Breast epithelium (tissue), 4 donors: ENCODE measurements at regions not wholly inside any gene's neighbourhood (a gene's known extent, or its start where the extent isn't known, plus 50 kb on each side); places are given as distances from the start of the nearest gene placed in this dataset.

Experiments used
- DNase-seq, 2 donors: peaks; one replicate each; pipeline ENCODE4 v3.0.0-alpha.2; 2019; ENCODE audit warnings: low spot score in 2 of 2
- H3K27ac ChIP-seq, 2 donors: fragments of 200-600 bp; sonication (generic) in 1 of 2; one replicate each; pipeline ENCODE4 v1.5.1; 2016 to 2019; ENCODE audit warnings: mild to moderate bottlenecking in 1 of 2
- H3K27me3 ChIP-seq, 2 donors: fragments of 200-600 bp; sonication (generic) in 1 of 2; one replicate each; pipeline versions ENCODE4 v1.5.1 to v1.6.0; 2017 to 2019; ENCODE audit warnings: control low read depth in 1 of 2, mild to moderate bottlenecking in 1 of 2
- H3K36me3 ChIP-seq: fragments of 200-600 bp; one replicate; pipeline ENCODE4 v1.5.1; 2019
- H3K4me1 ChIP-seq, 2 donors: fragments of 200-600 bp; sonication (generic); one replicate each; pipeline ENCODE4 v1.5.1; 2016 to 2019; ENCODE audit warnings: control low read depth in 1 of 2
- H3K4me3 ChIP-seq, 3 donors: fragments of 200-600 bp; sonication (generic); 1 replicate in 2 of 3; 2 replicates in 1 of 3; pipeline ENCODE4 v1.5.1; 2016 to 2019; ENCODE audit warnings: mild to moderate bottlenecking in 3 of 3, moderate library complexity in 2 of 3
- H3K9me3 ChIP-seq, 2 donors: fragments of 200-600 bp; sonication (generic) in 1 of 2; one replicate each; pipeline ENCODE4 v1.5.1; 2016 to 2019; ENCODE audit warnings: control low read depth in 1 of 2
- POLR2A ChIP-seq: fragments of 450-650 bp; IDR thresholded peaks from one replicate; pipeline ENCODE4 v1.6.1; 2016; ENCODE audit warnings: antibody characterized with exemption, mild to moderate bottlenecking, moderate library complexity
- POLR2AphosphoS5 ChIP-seq, 3 donors: sonication (generic); formaldehyde crosslinking; IDR thresholded peaks; one replicate each; pipeline ENCODE4 v1.6.1; 2017; ENCODE audit warnings: antibody characterized with exemption in 3 of 3
- intact Hi-C: fragments of 100-400 bp; cut with DNase I; formaldehyde crosslinking; loops from one replicate; pipeline ENCODE4 v1.15.1; 2023; ENCODE audit warnings: low total_unique reads
- TF ChIP-seq, protein P1 (sequence below), 3 donors: fragments of 450-650 bp; IDR thresholded peaks; one replicate each; pipeline ENCODE4 v1.5.1; 2016 to 2017; ENCODE audit warnings: antibody characterized with exemption in 3 of 3, mild to moderate bottlenecking in 3 of 3, moderate library complexity in 3 of 3

DNA sequence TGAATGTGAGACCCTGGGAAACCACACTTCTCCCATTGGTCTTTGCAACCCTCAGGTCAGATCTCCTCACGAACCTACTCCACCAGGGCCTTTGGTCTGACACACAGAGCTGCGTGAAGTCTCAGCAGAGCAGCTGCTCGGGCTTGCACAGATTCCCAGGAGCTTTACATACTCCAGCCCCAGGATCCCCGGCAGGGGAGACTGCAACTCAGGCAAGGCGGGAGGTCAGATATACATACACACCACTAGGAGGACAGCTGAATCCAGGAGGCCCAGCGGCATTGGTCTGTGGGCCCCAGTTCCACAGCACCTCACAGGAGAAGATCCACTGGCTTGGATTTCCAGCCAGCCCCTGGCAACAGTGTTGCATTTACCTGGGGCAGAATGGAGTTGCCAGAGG is 239.2 kb downstream of the GPAM start:
- Histone ChIP-seq H3K4me3 (no peak overlapping the region), H3K27ac (no peak overlapping the region), H3K36me3 (no peaks in the 10 kb centered on the region), H3K27me3 (no peaks in the 10 kb centered on the region), H3K9me3 (peaks cover 0 to 4% of the 10 kb centered on the region in 2 donors), H3K4me1 (no peaks in the 10 kb centered on the region)
- intact Hi-C loops, result no loop called here
- no peak for DNase-seq
- no peak for TF ChIP-seq POLR2AphosphoS5 (IDR thresholded peaks at IDR 0.05)
- TF ChIP-seq, protein P1, sequence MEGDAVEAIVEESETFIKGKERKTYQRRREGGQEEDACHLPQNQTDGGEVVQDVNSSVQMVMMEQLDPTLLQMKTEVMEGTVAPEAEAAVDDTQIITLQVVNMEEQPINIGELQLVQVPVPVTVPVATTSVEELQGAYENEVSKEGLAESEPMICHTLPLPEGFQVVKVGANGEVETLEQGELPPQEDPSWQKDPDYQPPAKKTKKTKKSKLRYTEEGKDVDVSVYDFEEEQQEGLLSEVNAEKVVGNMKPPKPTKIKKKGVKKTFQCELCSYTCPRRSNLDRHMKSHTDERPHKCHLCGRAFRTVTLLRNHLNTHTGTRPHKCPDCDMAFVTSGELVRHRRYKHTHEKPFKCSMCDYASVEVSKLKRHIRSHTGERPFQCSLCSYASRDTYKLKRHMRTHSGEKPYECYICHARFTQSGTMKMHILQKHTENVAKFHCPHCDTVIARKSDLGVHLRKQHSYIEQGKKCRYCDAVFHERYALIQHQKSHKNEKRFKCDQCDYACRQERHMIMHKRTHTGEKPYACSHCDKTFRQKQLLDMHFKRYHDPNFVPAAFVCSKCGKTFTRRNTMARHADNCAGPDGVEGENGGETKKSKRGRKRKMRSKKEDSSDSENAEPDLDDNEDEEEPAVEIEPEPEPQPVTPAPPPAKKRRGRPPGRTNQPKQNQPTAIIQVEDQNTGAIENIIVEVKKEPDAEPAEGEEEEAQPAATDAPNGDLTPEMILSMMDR (IDR thresholded peaks at IDR 0.05), result no peak
- no peak for TF ChIP-seq POLR2A

DNA sequence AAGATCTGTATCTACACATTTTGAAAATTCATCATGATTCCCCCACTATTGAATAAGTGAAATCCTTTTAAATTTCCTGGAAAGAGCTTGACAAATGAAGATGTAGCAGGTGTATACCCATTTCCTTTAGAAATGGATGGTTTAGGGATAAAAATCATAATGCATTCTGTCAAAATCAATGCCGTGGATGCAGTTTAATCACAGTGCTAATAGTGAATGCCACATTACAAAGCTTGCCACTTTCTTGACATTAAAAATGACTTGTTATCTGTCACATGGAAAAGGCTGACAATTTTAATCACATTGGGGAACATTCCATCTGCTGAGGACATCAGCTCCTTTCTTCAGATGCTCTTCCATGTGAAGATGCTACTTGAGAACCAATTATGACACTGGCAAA is 229.6 kb downstream of the GPAM start:
- no peak overlapping the region for H3K27ac ChIP-seq
- H3K4me3 ChIP-seq, result no peak overlapping the region
- H3K4me1 ChIP-seq, result no peaks in the 10 kb centered on the region
- peaks cover 0 to 16% of the 10 kb centered on the region in 2 donors for H3K9me3 ChIP-seq
- no peak for DNase-seq
- TF ChIP-seq, protein P1 (IDR thresholded peaks at IDR 0.05), result no peak
- TF ChIP-seq POLR2A, result no peak
- TF ChIP-seq POLR2AphosphoS5 (IDR thresholded peaks at IDR 0.05), result no peak
- H3K27me3 ChIP-seq, result no peaks in the 10 kb centered on the region
- intact Hi-C loops, result no loop called here
- no peaks in the 10 kb centered on the region for H3K36me3 ChIP-seq

DNA sequence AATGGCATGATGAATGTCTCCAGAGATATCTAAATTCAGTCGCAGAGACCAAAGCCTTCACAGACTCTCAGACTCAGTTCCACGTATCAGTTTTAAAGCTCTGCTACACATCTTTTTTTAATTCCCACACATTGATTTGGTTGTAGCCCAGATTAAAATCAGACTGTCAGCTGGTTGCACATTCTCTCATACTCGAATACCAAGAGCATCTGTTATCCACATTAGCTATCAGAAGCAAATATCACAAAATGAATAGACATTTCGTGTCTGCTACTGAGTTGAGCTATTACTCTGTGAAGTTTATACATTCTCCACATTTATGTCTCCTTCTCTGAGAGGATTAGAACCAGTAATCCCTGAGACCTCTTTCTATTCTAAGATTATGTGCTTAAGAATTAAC is 229.2 kb downstream of the GPAM start:
- H3K36me3 ChIP-seq, result no peaks in the 10 kb centered on the region
- no peaks in the 10 kb centered on the region for H3K27me3 ChIP-seq
- DNase-seq, result no peak
- H3K9me3 ChIP-seq, result peaks cover 0 to 16% of the 10 kb centered on the region in 2 donors
- no peaks in the 10 kb centered on the region for H3K4me1 ChIP-seq
- H3K4me3 ChIP-seq, result no peak overlapping the region
- no peak for TF ChIP-seq POLR2AphosphoS5 (IDR thresholded peaks at IDR 0.05)
- no peak for TF ChIP-seq POLR2A
- TF ChIP-seq, protein P1 (IDR thresholded peaks at IDR 0.05), result no peak
- no peak overlapping the region for H3K27ac ChIP-seq
- intact Hi-C loops, result no loop called here

DNA sequence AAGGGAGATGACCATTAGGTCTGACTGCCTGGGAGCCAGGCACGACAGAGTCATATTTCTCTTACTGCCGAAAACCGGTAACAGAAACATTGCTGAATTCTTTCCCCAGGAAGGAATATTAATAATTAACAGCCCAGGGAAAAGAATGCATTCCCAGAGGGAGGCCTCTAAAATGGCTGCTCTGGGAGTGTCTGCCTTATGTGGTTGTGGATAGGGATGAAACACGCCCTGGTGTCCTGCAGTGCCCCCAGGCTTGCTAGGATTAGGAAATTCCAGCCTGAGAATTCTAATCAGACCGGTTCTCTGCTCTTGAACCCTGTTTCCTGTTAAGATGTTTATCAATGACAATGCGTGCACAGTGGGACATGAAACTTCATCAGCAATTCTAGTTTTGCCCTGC is 226.7 kb downstream of the GPAM start:
- H3K9me3 ChIP-seq, result peaks cover 0 to 16% of the 10 kb centered on the region in 2 donors
- DNase-seq, result no peak
- TF ChIP-seq, protein P1 (IDR thresholded peaks at IDR 0.05), result no peak
- TF ChIP-seq POLR2AphosphoS5 (IDR thresholded peaks at IDR 0.05), result no peak
- no peak for TF ChIP-seq POLR2A
- H3K27ac ChIP-seq, result no peak overlapping the region
- intact Hi-C loops, result no loop called here
- no peaks in the 10 kb centered on the region for H3K4me1 ChIP-seq
- H3K4me3 ChIP-seq, result no peak overlapping the region
- H3K36me3 ChIP-seq, result no peaks in the 10 kb centered on the region
- H3K27me3 ChIP-seq, result no peaks in the 10 kb centered on the region

DNA sequence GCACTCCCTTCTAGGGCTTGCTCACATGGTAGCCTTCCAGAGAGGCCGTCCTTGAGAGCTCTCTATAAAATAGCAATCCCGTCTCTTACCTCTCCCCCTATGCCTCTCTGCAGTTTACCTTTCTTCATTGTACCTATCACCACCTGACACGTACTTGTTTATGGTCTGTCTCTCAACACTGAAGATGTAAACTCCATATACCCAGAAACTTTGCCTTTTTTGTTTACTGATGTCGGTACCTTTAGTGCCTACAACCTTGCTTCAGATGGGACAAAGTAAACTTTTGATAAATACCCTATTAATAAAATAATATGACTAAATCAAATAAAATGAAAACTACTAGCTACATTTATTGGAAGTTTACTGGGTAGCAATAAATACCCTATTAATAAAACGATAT is 220.6 kb downstream of the GPAM start:
- no peak for TF ChIP-seq POLR2AphosphoS5 (IDR thresholded peaks at IDR 0.05)
- TF ChIP-seq, protein P1 (IDR thresholded peaks at IDR 0.05), result no peak
- TF ChIP-seq POLR2A, result no peak
- Histone ChIP-seq H3K4me1 (no peaks in the 10 kb centered on the region), H3K27me3 (no peaks in the 10 kb centered on the region), H3K9me3 (no peaks in the 10 kb centered on the region), H3K27ac (no peak overlapping the region), H3K4me3 (no peak overlapping the region), H3K36me3 (no peaks in the 10 kb centered on the region)
- DNase-seq, result no peak
- intact Hi-C loops, result no loop called here
